K562 (cell line): ENCODE measurements at regions not wholly inside any gene's neighbourhood (a gene's known extent, or its start where the extent isn't known, plus 50 kb on each side); places are given as distances from the start of the nearest gene placed in this dataset.
"Not testable (repeated sequence)": the region's sequence is repeated elsewhere in the genome, so short reads cannot be mapped to it uniquely, and the experiment has no call there.

ENCODE experiments used
- ATAC-seq: fragments of 200-7000 bp; cut with Tn5 transposase; 3 replicates; pipeline ENCODE4 v1.9.1; 2020; ENCODE audit warnings: moderate library complexity
- BruUV-seq: library from RNA; stranded (reverse); fragments of 400-500 nt; replicated peaks from 2 replicates; lab custom pipeline; 2021; lab: Mats Ljungman, UMichigan
- CTCF ChIA-PET: fragments of 300-600 bp; formaldehyde crosslinking; extraction: SDS; loops from one replicate; lab custom pipeline; 2021; ENCODE audit warnings: low intra/inter-chr PET ratio; lab: Yijun Ruan, JAX
- POLR2A ChIA-PET: fragments of 300-600, 350-650 bp; sonication (Branson Sonifier 250); formaldehyde crosslinking; extraction: SDS; loops from one replicate; lab custom pipeline; 2021; ENCODE audit warnings: antibody characterized with exemption, inconsistent platforms; lab: Yijun Ruan, JAX
- DNase-seq, 4 experiments: peaks; one replicate each; pipeline versions ENCODE4 v3.0.0 to v3.0.0-alpha.2; 2011 to 2018; ENCODE audit warnings: low spot score in 3 of 4, mixed read lengths in 3 of 4; ENCODE audit errors: extremely low read depth in 1 of 4
- FAIRE-seq: peaks from 2 replicates; lab custom pipeline; 2011; peaks lifted over from hg19 to GRCh38; lab: Jason Lieb, UNC
- H2AFZ ChIP-seq: 2 replicates; pipeline ENCODE4 v1.6.0; 2011; ENCODE audit warnings: low read depth, low read length, control low read depth, inconsistent platforms
- H3K27ac ChIP-seq: fragments of 200-600 bp; 3 replicates; pipeline ENCODE4 v1.8.0; 2011; ENCODE audit warnings: low read depth, mild to moderate bottlenecking, control low read depth, inconsistent platforms, low read length, moderate library complexity, mixed read lengths; ENCODE audit errors: extremely low read depth
- H3K27me3 ChIP-seq, 2 experiments: fragments of 300-600 bp in 1 of 2; 2 replicates in 1 of 2; 3 replicates in 1 of 2; pipeline versions ENCODE4 v1.6.0 to v1.8.0; 2011; ENCODE audit warnings: inconsistent platforms in 2 of 2, low read length in 2 of 2, mild to moderate bottlenecking in 1 of 2, mixed read lengths in 1 of 2, moderate library complexity in 1 of 2; ENCODE audit not compliant: control insufficient read depth in 2 of 2, insufficient read depth in 2 of 2
- H3K36me3 ChIP-seq: fragments of 300-600 bp; 3 replicates; pipeline ENCODE4 v1.8.0; 2011; ENCODE audit warnings: mild to moderate bottlenecking, low read length, inconsistent platforms; ENCODE audit not compliant: control insufficient read depth, insufficient read depth
- H3K4me1 ChIP-seq, 2 experiments: fragments of 200-600 bp in 1 of 2; replicated peaks in 1 of 2; 2 replicates in 1 of 2; 3 replicates in 1 of 2; pipeline versions ENCODE4 v1.5.1 to v1.8.0; 2011; ENCODE audit warnings: inconsistent platforms in 2 of 2, low read length in 2 of 2, mild to moderate bottlenecking in 1 of 2, mixed read lengths in 1 of 2, moderate library complexity in 1 of 2; ENCODE audit not compliant: control insufficient read depth in 2 of 2, insufficient read depth in 2 of 2
- H3K4me2 ChIP-seq: 2 replicates; pipeline ENCODE4 v1.6.1; 2011; ENCODE audit warnings: low read length, control low read depth, inconsistent platforms, mixed read lengths; ENCODE audit not compliant: insufficient read depth
- H3K4me3 ChIP-seq: fragments of 200-600 bp; sonication (generic), shearing (Covaris generic); 2 replicates; pipeline ENCODE4 v1.5.1; 2016; ENCODE audit warnings: control low read depth, inconsistent platforms
- H3K79me2 ChIP-seq: fragments of 200-600 bp; 3 replicates; pipeline ENCODE4 v1.8.0; 2011; ENCODE audit warnings: low read length, inconsistent platforms; ENCODE audit not compliant: control insufficient read depth, insufficient read depth
- H3K9ac ChIP-seq, 2 experiments: 2 replicates each; pipeline versions ENCODE4 v1.6.0 to v1.6.1; 2011; ENCODE audit warnings: low read depth in 2 of 2, low read length in 2 of 2, control low read depth in 1 of 2, inconsistent platforms in 1 of 2, mild to moderate bottlenecking in 1 of 2, mixed read lengths in 1 of 2; ENCODE audit not compliant: insufficient read depth in 1 of 2
- H3K9me1 ChIP-seq: one replicate; pipeline ENCODE4 v1.6.0; 2011; ENCODE audit warnings: inconsistent platforms, mild to moderate bottlenecking, low read length, moderate library complexity; ENCODE audit not compliant: control insufficient read depth, insufficient read depth
- H3K9me3 ChIP-seq: replicated peaks from 2 replicates; pipeline ENCODE4 v1.5.1; 2011; ENCODE audit warnings: low read depth, low read length, inconsistent platforms; ENCODE audit not compliant: control insufficient read depth, insufficient read depth
- H4K20me1 ChIP-seq: replicated peaks from 2 replicates; pipeline ENCODE4 v1.6.1; 2011; ENCODE audit warnings: low read length, inconsistent platforms, mixed read lengths; ENCODE audit not compliant: control insufficient read depth, insufficient read depth
- ZNF175 ChIP-seq: fragments of 200-800 bp; sonication (Bioruptor generic); IDR thresholded peaks from 2 replicates; pipeline ENCODE4 v1.6.1; 2016; ENCODE audit warnings: low read depth, mild to moderate bottlenecking, missing genetic modification characterization, missing compliant biosample characterization
- ZNF583 ChIP-seq: fragments of 250-450 bp; sonication (Bioruptor Pico); IDR thresholded peaks from 2 replicates; pipeline ENCODE4 v1.4.0; 2020
- WGBS: fragments of 100-300 bp; shearing (Covaris generic); methylation state at CpG from one replicate; pipeline ENCODE4 v1.1.6; 2016; ENCODE audit warnings: low coverage, mixed read lengths; ENCODE audit not compliant: insufficient coverage; ENCODE audit errors: missing lambda C conversion rate; 5-methylcytosine and 5-hydroxymethylcytosine counted together
- in situ Hi-C: fragments of 300-500 bp; cut with MboI; formaldehyde crosslinking; loops from 4 replicates; pipeline ENCODE4 v1.15.0; 2018; ENCODE audit warnings: inconsistent platforms, mixed read lengths
- intact Hi-C: fragments of 100-400 bp; cut with micrococcal nuclease; formaldehyde crosslinking; loops from 2 replicates; pipeline ENCODE4 v1.14.2; 2022

- ATAC-seq: no peak
- in situ Hi-C loops: no loop called here
Measured at GRCh38 chr9:94188246-94188645, 70.9 kb upstream of the ZNF169 start.

GRCh38 chr9:94191706-94192105, 67.4 kb upstream of the ZNF169 start:
- H3K4me2 ChIP-seq: not testable (repeated sequence)

More at GRCh38 chr9:94188246-94188645, 70.9 kb upstream of the ZNF169 start:
- H3K9me3 ChIP-seq: no peaks in the 10 kb centered on the region; the same call in none of the 2 replicates
- no peaks in the 10 kb centered on the region for H3K9me1 ChIP-seq
- H3K27me3 ChIP-seq: no peaks in the 10 kb centered on the region; a peak in 1 of 5 replicates
- H3K4me3 ChIP-seq: no peak overlapping the region
- no peak for DNase-seq
- H3K4me2 ChIP-seq: no peak overlapping the region
- ChIA-PET CTCF (no interaction called here), POLR2A (no interaction called here)
- no peaks in the 10 kb centered on the region for H3K36me3 ChIP-seq
- H3K79me2 ChIP-seq: no peaks in the 10 kb centered on the region
- H3K9ac ChIP-seq: no peak overlapping the region
- intact Hi-C loops: no loop called here
- H3K4me1 ChIP-seq: no peaks in the 10 kb centered on the region; a peak in 1 of 5 replicates
- BruUV-seq: no TSS peak
- TF ChIP-seq ZNF175 (CRISPR knock-in tag) (peak; percentile 99), ZNF583 (CRISPR knock-in tag) (no peak)
- TF ChIP-seq, all 486 proteins: peak for 1
- H2AFZ ChIP-seq: no peak overlapping the region
- H4K20me1 ChIP-seq: no peaks in the 10 kb centered on the region
- no peak for FAIRE-seq
- H3K27ac ChIP-seq: no peak overlapping the region

More at GRCh38 chr9:94191706-94192105, 67.4 kb upstream of the ZNF169 start:
- CTCF ChIA-PET, H3K27me3 ChIP-seq, ATAC-seq, DNase-seq, POLR2A ChIA-PET, H3K9me1 ChIP-seq, in situ Hi-C loops, H2AFZ ChIP-seq, H3K27ac ChIP-seq, H3K9ac ChIP-seq, BruUV-seq, H4K20me1 ChIP-seq, H3K4me3 ChIP-seq, H3K36me3 ChIP-seq, H3K9me3 ChIP-seq, H3K4me1 ChIP-seq, H3K79me2 ChIP-seq, intact Hi-C loops, FAIRE-seq: not testable (repeated sequence)
- whole genome bisulfite sequencing: 14% methylated on average over 6 of the region's 6 CpGs
